Right hindlimb (tissue), 1 donor: ENCODE measurements at regions not wholly inside any gene's neighbourhood (a gene's known extent, or its start where the extent isn't known, plus 50 kb on each side); places are given as distances from the start of the nearest gene placed in this dataset.
"Not testable (repeated sequence)": the region's sequence is repeated elsewhere in the genome, so short reads cannot be mapped to it uniquely, and the experiment has no call there.

Source experiments
- DNase-seq: peaks from one replicate; pipeline ENCODE4 v3.0.0-alpha.2; 2018

DNA sequence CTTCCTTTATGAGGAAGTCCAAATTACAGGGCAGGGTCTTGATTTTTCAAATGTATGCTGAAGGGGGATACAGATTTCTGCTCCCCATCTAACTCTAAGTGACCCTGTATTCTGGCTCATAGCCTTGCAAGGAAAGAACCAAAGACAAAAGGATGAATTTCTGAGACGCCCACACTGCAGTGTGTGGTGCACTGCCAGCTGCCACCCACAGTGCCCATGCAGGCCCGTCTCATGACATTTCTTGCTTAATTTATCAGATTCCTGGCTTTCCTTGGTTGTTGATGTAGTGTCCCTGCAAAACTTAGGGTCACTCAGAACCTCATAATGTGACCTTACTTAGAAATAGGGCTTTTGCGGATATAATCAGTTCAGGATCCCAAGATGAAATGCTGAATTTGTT lies 68.0 kb downstream of the CBLN4 start:
- no peak for DNase-seq

DNA sequence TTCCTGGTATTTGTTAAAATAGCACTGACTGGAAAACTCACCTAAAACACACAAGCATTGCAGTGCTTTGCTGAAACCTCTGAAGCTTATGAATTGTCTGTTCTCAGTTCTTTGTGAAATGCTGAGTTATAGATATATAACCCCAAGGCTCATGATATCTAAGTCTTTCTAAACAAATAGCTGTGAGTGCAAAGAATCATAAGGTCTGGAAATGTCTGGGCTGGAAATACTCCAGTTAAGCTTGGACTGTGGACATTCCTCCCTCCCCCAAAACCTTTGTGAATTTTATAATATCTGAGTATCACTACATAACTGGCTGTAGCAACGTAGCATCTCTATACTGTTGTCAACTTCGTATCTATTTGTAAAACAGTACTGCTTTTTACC lies 69.1 kb downstream of the CBLN4 start:
- DNase-seq, result no peak

DNA sequence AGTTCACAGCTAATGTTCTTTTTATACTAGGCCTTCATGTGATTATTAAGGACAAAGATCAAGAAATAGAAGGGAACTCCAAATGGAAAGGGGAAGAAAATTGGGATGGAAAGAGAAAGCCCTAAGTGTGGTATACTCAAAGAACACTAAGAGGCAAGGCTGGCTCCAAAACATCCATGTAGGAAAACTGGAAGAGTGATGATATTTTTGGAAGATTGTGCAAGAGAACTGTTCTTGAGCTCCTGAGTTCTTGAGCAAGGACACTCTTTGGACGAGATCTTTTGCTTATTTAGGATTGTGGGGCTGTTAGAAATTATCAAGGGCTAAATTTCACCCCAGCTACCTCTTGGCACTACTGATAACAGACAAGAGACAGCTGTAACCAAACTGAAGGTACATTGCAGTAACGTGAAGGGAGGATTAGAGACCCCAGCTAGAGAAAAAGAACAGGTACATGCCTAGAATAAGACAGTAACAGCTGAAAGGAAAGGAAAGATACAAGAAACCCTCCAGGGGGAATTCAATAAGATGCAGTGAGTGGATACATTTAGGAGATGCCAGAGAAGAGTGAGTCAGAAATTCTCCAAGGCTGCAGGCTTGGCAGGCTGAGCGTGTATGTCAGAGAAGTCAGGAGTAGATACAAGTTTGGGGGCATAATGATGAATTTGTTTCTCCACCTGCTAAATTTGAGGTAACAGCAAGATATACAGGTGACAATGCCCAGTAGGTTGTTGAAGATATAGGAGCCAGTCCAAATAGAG lies 69.7 kb downstream of the CBLN4 start:
- no peak for DNase-seq

DNA sequence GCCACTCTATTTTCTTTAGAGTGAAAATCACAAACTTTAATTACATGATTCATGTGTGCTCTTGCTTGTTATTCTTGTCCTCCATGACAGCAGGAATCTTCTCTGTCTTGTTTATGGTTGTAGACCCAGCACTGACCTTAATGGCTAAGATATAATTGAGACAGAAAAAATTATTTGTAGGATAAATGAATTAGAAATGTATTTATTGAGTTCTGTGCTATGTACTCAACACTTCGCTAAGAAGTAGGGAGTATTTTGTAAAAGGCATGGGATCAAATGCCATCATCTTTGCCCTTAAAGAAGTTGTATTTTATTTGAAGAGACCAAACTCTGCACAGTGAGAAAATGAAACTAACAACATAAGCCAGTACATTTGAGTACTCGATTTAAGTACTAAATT lies 71.2 kb downstream of the CBLN4 start:
- no peak for DNase-seq

DNA sequence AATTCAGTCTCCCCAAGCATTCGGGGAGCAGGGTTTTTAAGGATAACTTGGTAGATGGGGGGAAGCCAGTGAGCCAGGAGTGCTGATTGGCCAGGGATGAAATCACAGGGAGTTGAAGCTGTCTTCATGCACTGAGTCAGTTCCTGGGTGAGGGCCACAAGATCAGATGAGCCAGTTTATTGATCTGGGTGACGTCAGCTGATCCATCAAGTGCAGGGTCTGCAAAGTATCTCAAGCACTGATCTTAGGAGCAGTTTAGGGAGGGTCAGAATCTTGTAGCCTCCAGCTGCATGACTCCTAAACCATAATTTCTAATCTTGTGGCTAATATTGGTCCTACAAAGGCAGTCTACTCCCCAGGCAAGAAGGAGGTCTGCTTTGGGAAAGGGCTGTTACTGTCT lies 74.4 kb downstream of the CBLN4 start:
- not testable (repeated sequence) for DNase-seq

GRCh38 chr20:55928266-55928665 lies 77.1 kb downstream of the CBLN4 start:
- no peak for DNase-seq

DNA sequence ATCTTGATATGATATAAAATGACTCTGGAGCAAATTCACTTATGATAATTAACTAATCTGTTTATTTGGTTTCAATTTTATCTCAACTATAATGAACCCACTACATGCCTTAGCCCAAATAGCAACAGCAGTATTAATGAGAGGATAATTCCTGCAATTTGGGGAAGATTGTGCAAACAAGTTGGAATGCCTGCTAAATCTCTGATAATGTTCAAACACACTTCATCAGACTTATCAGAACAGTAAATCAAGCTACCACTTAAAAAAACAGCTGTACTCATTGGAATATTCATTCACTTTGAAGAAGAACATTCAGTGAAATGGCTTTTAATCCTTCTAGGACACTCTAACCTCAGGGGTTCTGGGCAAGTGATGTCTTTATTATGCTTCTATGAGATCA lies 85.4 kb downstream of the CBLN4 start:
- DNase-seq, result no peak

GRCh38 chr20:55919319-55919718 lies 86.0 kb downstream of the CBLN4 start:
- no peak for DNase-seq

- DNase-seq, result no peak
Observed at GRCh38 chr20:55918471-55918870, 86.8 kb downstream of the CBLN4 start.

- no peak for DNase-seq
Observed at GRCh38 chr20:55893031-55893430, 112.3 kb downstream of the CBLN4 start.

DNA sequence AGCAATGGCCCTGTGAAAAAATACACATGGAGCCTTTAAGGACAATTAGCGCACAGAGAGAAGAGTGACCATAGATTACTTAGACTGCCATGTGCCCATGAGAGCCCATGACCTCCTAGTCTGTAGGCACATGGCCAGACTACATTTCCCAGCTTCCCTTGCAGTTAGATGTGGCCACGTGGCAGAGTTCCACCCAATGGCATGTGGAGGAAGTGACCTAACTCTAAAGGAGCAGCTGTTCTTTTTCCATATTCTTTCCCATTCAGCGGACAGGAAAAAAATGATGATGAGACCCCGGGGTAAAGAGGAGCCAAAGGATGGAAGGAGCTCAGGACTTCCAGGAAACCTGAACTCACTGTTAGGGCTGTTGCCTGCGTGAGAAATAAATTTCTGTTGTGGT lies 116.6 kb downstream of the CBLN4 start:
- DNase-seq, result peak; percentile 31

- DNase-seq, result no peak
Observed at GRCh38 chr20:55882910-55883309, 122.4 kb downstream of the CBLN4 start.

GRCh38 chr20:55882286-55882685 lies 123.0 kb downstream of the CBLN4 start:
- no peak for DNase-seq

DNA sequence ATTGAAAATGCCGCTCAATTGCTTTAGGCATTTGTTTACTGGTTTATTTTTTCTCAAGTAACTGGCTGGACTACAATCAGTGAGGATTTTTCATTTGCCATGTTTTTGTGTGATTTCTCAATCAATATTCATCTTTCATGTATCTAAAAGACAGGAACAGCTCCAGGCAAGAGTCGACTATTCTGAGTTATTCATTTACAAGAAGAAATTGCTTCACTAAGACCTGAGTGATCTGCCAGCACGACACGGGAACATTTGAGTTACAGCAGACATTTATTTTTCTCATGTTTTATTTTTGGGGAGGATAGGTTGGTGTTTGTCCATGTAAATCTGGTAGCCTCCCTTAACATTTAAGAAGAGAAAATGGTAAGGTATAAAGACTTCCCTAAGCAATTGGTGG lies 124.1 kb downstream of the CBLN4 start:
- no peak for DNase-seq

- no peak for DNase-seq
Observed at GRCh38 chr20:55880361-55880760, 125.0 kb downstream of the CBLN4 start.

DNA sequence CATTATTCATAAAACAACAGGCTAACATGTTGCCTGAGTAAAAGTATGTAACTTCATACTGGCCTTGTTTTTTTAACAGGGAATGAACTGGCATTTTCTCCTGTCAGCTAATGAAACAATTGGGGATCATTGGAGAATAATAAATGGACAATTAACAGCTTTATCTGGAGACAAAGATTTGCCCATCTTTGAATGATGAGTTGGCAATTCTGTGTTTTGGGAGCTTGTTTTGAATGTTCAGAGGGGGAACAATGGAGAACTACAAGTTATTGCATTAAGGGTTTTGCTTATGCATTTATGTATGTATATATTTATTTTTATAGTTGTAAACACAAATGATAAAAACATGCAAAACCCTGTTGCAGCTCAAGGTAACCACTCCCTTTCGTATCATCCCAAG lies 150.3 kb downstream of the CBLN4 start:
- DNase-seq, result no peak

DNA sequence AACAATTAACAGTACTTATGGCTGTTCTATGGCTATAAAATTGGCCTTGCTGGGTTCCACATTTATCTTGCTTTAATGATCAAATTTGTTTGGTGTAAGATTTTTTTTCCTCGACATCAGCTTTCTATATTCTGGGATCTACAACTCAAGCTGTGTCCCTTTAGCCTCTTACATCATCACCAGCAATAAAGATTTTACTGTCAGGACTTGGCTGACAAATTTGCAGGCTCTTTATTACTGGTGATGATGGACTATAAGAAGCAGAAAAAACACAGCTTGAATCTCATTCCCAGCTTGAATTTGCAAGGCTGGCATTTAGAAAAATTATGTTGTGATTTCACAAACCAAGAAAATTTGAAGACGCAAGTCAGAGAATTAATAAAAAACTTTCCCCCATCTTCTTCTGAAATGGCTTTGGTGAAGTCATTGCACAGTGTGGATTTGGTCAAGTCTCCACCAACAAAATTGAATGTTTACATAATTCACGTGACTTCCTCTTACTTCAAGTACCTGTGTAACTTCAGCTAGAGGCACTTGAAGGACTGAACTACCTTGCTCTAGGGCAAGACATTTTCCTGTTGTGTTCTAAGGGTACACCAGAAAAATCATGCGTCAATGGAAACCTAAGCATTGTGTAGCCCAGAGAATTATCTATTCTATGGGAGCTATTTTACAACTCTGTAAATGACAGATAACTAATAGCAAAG lies 175.0 kb downstream of the CBLN4 start:
- no peak for DNase-seq

- no peak for DNase-seq
Observed at GRCh38 chr20:55805138-55805537, 200.2 kb downstream of the CBLN4 start.

DNA sequence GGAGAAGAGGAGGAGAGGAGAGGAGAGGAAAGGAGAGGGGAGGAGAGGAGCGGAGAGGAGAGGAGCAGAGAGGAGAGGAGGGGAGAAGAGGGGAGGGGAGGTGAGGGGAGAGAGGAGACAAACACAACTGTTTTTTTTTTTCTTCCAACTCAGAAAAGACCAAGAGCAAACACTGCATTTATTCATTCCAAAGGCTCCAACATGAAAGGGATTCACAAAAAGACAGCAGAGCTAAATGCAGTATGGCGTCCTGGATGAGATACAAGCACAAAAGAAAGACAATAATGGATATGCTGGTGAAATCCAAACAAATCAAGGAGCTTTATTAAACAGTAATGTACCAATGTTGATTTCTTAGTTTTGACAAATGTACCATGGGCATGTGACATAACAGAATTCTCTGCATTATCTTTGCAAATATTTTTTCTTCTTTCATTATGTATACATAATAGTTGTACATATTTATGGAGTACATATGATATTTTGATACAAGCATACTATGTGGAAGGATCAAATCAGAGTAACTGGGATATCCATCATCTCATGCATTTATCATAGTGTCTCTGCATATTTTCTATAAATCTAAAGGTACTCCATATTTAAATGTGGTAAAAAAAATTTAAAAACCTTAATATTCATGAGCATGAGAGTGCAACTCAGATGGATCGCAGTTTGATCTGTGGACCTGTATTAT lies 204.6 kb downstream of the CBLN4 start:
- no peak for DNase-seq

DNA sequence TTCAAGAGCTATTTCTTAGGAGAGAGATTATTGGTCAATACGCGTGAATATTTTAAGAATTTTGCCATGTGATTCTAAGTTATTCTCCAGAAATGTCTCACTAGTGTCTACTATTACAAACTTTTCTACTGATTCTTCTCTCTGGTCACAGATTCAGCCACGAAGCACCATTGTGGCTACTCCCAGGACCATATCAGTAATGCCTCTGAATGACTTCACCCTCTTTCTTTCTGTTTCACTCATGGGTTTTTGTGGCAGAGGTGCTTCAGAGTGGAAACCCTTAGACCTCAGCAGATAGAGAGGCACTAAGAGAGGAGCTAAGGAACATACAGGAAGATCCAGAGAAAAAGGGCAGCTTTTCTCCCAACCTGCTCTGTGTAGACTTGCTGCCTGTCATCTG lies 211.3 kb downstream of the CBLN4 start:
- no peak for DNase-seq

GRCh38 chr20:55792049-55792448 lies 213.3 kb downstream of the CBLN4 start:
- no peak for DNase-seq

DNA sequence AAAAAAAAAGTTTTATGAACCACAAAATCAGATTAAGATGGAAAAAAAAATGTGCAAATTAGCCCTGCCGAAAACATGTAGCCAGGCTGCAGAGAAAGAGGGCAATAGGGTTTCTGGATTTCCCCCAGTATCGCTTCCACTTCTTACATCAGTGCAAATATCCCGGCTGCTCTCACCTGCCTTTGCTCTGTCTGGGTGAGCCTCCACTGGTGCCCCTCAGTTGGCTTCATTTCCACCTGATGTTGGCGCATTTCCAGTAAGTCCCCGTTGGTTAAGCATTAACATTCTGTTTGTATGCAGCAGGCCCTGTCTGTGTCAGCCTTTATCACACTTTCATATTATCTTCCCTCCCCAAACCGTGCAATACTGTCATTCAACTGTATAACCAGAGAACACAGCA lies 215.1 kb downstream of the CBLN4 start:
- DNase-seq, result no peak

DNA sequence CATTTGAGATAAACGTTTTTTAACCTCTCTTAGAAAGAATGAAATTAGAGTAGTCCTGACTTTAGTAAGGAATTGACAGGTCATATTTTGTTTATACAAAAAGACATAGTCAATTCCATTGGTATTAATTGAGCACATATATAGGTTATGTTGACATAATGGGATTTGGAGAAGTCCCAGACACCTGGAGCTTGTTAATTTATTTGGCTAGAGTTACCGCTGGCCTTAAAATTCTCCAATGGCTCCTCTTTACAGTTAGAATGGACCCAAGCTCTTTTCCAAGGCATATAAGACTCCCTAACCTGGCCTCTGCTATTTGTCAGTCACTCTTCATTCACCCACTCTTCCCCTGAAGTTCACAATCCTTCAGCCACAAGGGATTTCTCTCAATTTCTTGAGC lies 221.3 kb downstream of the CBLN4 start:
- no peak for DNase-seq

DNA sequence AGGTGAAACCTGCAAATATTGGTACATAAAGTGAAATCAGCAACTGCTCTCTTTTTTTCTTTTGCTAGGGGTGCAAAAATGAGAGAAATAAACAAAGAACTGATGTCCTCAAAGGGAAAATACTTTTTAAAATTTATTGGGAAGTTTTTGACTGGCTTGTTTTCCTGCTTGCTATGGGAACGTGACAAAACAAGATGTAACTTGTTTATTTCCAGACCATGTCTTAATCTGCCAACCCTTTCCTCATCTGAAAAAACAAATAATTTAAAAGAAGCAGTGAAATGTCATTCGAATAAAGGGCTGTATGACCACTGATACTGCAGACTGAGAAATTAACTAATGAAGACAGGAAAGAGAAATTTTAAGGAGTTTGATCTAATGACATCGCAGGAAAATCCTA lies 221.9 kb downstream of the CBLN4 start:
- DNase-seq, result no peak
